GM18517 (cell line): ENCODE measurements at regions not wholly inside any gene's neighbourhood (a gene's known extent, or its start where the extent isn't known, plus 50 kb on each side); places are given as distances from the start of the nearest gene placed in this dataset.

Source experiments
- ATAC-seq: cut with Tn5 transposase; IDR thresholded peaks from one replicate; pipeline ENCODE4 v1.9.1; 2021; ENCODE audit warnings: mild to moderate bottlenecking, moderate library complexity; ENCODE audit not compliant: unreplicated experiment

- no peak for ATAC-seq
These were observed 525.7 kb downstream of the TUSC7 start for GRCh38 chr3:117235304-117235703.

- no peak for ATAC-seq
These were observed 529.2 kb downstream of the TUSC7 start for GRCh38 chr3:117238806-117239205.

GRCh38 chr3:117243657-117244056 is 534.1 kb downstream of the TUSC7 start:
- no peak for ATAC-seq

GRCh38 chr3:117246771-117247555 is 537.4 kb downstream of the TUSC7 start:
- ATAC-seq: no peak

GRCh38 chr3:117248153-117248552 is 538.6 kb downstream of the TUSC7 start:
- ATAC-seq: no peak

GRCh38 chr3:117252208-117252607 is 542.6 kb downstream of the TUSC7 start:
- ATAC-seq: no peak

GRCh38 chr3:117252651-117253050 is 543.1 kb downstream of the TUSC7 start:
- no peak for ATAC-seq

GRCh38 chr3:117253636-117254035 is 544.1 kb downstream of the TUSC7 start:
- no peak for ATAC-seq

GRCh38 chr3:117254985-117255384 is 545.4 kb downstream of the TUSC7 start:
- ATAC-seq: no peak

GRCh38 chr3:117255736-117256135 is 546.2 kb downstream of the TUSC7 start:
- no peak for ATAC-seq

- no peak for ATAC-seq
These were observed 552.4 kb downstream of the TUSC7 start for GRCh38 chr3:117261983-117262421.

GRCh38 chr3:117263270-117263669 is 553.7 kb downstream of the TUSC7 start:
- ATAC-seq: no peak

- no peak for ATAC-seq
These were observed 554.2 kb downstream of the TUSC7 start for GRCh38 chr3:117263745-117264144.

GRCh38 chr3:117264204-117264994 is 554.8 kb downstream of the TUSC7 start:
- ATAC-seq: no peak

- no peak for ATAC-seq
These were observed 557.2 kb downstream of the TUSC7 start for GRCh38 chr3:117266806-117267205.

- no peak for ATAC-seq
These were observed 558.7 kb downstream of the TUSC7 start for GRCh38 chr3:117268318-117268717.

GRCh38 chr3:117272274-117272673 is 562.7 kb downstream of the TUSC7 start:
- no peak for ATAC-seq

GRCh38 chr3:117272876-117273523 is 563.4 kb downstream of the TUSC7 start:
- no peak for ATAC-seq

GRCh38 chr3:117277816-117278215 is 568.2 kb downstream of the TUSC7 start:
- ATAC-seq: no peak

GRCh38 chr3:117278424-117279190 is 569.0 kb downstream of the TUSC7 start:
- ATAC-seq: peak; percentile 95

- no peak for ATAC-seq
These were observed 571.8 kb downstream of the TUSC7 start for GRCh38 chr3:117281371-117281770.
